ENCODE measurements at regions not wholly inside any gene's neighbourhood (a gene's known extent, or its start where the extent isn't known, plus 50 kb on each side); places are given as distances from the start of the nearest gene placed in this dataset.
"Not testable (repeated sequence)": the region's sequence is repeated elsewhere in the genome, so short reads cannot be mapped to it uniquely, and the experiment has no call there.

GRCh38 chr5:162209005-162209605, 141.5 kb downstream of the GABRG2 start:
- peak in 1 of 2 experiments; percentile 24 for DNase-seq

GRCh38 chr5:162214551-162214950, 147.0 kb downstream of the GABRG2 start:
- no peak for DNase-seq

GRCh38 chr5:162217037-162217436, 149.5 kb downstream of the GABRG2 start:
- DNase-seq = no peak

- DNase-seq = no peak
Measured at GRCh38 chr5:162221910-162222309, 154.3 kb downstream of the GABRG2 start.

GRCh38 chr5:162227075-162227474, 159.5 kb downstream of the GABRG2 start:
- DNase-seq = no peak

- no peak for DNase-seq
Measured at GRCh38 chr5:162230348-162230747, 162.8 kb downstream of the GABRG2 start.

- no peak for DNase-seq
Measured at GRCh38 chr5:162231522-162231921, 163.9 kb downstream of the GABRG2 start.

GRCh38 chr5:162240734-162241133, 173.2 kb downstream of the GABRG2 start:
- no peak for DNase-seq

GRCh38 chr5:162242416-162242815, 174.8 kb downstream of the GABRG2 start:
- no peak for DNase-seq

- no peak for DNase-seq
Measured at GRCh38 chr5:162243651-162244050, 176.1 kb downstream of the GABRG2 start.

GRCh38 chr5:162248107-162248713, 180.6 kb downstream of the GABRG2 start:
- DNase-seq = no peak

GRCh38 chr5:162256711-162257110, 189.1 kb downstream of the GABRG2 start:
- DNase-seq = no peak

GRCh38 chr5:162268694-162269481, 201.3 kb downstream of the GABRG2 start:
- DNase-seq = no peak

- no peak for DNase-seq
Measured at GRCh38 chr5:162272417-162272816, 204.8 kb downstream of the GABRG2 start.

GRCh38 chr5:162274679-162275078, 207.1 kb downstream of the GABRG2 start:
- DNase-seq = no peak

- not testable (repeated sequence) for DNase-seq
Measured at GRCh38 chr5:162275387-162275786, 207.8 kb downstream of the GABRG2 start.

GRCh38 chr5:162282191-162282590, 214.6 kb downstream of the GABRG2 start:
- DNase-seq = no peak

GRCh38 chr5:162283609-162284008, 216.0 kb downstream of the GABRG2 start:
- DNase-seq = no peak

- no peak for DNase-seq
Measured at GRCh38 chr5:162288647-162289296, 221.2 kb downstream of the GABRG2 start.

- no peak for DNase-seq
Measured at GRCh38 chr5:162289489-162289888, 221.9 kb downstream of the GABRG2 start.

- no peak for DNase-seq
Measured at GRCh38 chr5:162299793-162300192, 232.2 kb downstream of the GABRG2 start.

GRCh38 chr5:162301356-162301755, 233.8 kb downstream of the GABRG2 start:
- DNase-seq = no peak

- DNase-seq = no peak
Measured at GRCh38 chr5:162323466-162323865, 255.9 kb downstream of the GABRG2 start.

- DNase-seq = no peak
Measured at GRCh38 chr5:162324328-162324727, 256.8 kb downstream of the GABRG2 start.

Measured in cerebellar nuclear complex (tissue), 1 donor.